DND-41 (cell line): ENCODE measurements at regions not wholly inside any gene's neighbourhood (a gene's known extent, or its start where the extent isn't known, plus 50 kb on each side); places are given as distances from the start of the nearest gene placed in this dataset.
"Not testable (repeated sequence)": the region's sequence is repeated elsewhere in the genome, so short reads cannot be mapped to it uniquely, and the experiment has no call there.

Source experiments
- CTCF ChIP-seq: IDR thresholded peaks from 2 replicates; pipeline ENCODE4 v1.5.1; 2012; ENCODE audit warnings: borderline replicate concordance, low read length, moderate library complexity, mild to moderate bottlenecking; ENCODE audit not compliant: poor library complexity, severe bottlenecking; ENCODE audit errors: extremely low read depth
- EZH2 ChIP-seq: IDR thresholded peaks from 3 replicates; pipeline ENCODE4 v1.6.1; 2012; ENCODE audit warnings: borderline replicate concordance, low read depth, mild to moderate bottlenecking, moderate library complexity, low read length, inconsistent platforms; ENCODE audit not compliant: severe bottlenecking

DNA sequence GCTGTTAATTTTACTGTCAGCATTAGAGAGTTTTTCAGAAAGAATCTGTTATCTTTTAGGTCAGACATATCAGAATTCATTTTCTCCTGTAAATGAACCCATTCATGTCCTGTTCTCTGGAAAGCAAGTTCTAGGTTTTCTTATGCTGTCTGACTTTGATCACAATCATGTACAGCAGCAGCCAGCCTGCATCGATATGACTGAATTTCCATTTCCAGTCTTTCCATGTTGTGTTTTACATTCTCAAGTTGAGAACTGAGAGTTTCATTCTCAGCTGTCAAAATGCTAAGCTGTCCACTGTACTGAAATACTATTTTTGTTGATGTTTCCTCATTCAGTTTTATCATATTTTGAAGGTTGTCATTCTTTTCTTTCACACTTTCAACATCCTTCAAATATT, 103.3 kb upstream of the VOPP1 start:
- not testable (repeated sequence) for TF ChIP-seq CTCF, EZH2
